ENCODE measurements at regions not wholly inside any gene's neighbourhood (a gene's known extent, or its start where the extent isn't known, plus 50 kb on each side); places are given as distances from the start of the nearest gene placed in this dataset.
A peak's percentile ranks its signal among the peaks of the same experiment; 100 is the strongest.
"Not testable (repeated sequence)": the region's sequence is repeated elsewhere in the genome, so short reads cannot be mapped to it uniquely, and the experiment has no call there.

DNA sequence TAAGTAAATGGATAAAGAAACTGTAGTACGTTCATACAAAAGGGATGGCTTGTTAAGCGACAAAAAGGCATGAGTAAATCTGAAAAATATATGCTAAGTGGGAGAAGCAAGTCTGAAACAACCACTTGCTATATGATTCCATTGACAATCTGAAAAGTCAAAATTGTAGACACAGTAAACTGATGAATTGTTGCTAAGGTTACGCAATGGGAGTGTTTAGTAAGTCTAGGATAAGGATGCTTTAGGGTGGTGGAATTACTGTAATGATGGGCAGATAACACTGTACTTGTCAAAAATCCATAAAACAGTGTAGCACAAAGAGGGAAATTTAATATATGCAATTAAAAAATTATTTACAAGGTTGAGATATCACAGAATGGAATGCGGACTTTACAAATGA is 984.9 kb downstream of the FSCB start:
- no peak for DNase-seq
- H3K36me3 ChIP-seq (ENCODE audit: control insufficient read depth in 2 of 3, insufficient read depth in 3 of 3, low read length in 3 of 3), result no peaks in the 10 kb centered on the region
- intact Hi-C loops (cut with DNase I), result no loop called here
- H3K9me3 ChIP-seq (ENCODE audit: control insufficient read depth in 2 of 3, insufficient read depth in 1 of 3, low read length in 3 of 3), result no peaks in the 10 kb centered on the region
- H3K27me3 ChIP-seq (ENCODE audit: control insufficient read depth, insufficient read depth, low read length), result no peaks in the 10 kb centered on the region
- no peak overlapping the region for H3K27ac ChIP-seq (ENCODE audit: low read depth in 2 of 2, low read length in 2 of 2)
- TF ChIP-seq, protein P1, sequence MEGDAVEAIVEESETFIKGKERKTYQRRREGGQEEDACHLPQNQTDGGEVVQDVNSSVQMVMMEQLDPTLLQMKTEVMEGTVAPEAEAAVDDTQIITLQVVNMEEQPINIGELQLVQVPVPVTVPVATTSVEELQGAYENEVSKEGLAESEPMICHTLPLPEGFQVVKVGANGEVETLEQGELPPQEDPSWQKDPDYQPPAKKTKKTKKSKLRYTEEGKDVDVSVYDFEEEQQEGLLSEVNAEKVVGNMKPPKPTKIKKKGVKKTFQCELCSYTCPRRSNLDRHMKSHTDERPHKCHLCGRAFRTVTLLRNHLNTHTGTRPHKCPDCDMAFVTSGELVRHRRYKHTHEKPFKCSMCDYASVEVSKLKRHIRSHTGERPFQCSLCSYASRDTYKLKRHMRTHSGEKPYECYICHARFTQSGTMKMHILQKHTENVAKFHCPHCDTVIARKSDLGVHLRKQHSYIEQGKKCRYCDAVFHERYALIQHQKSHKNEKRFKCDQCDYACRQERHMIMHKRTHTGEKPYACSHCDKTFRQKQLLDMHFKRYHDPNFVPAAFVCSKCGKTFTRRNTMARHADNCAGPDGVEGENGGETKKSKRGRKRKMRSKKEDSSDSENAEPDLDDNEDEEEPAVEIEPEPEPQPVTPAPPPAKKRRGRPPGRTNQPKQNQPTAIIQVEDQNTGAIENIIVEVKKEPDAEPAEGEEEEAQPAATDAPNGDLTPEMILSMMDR (IDR thresholded peaks at IDR 0.05; ENCODE audit: borderline replicate concordance, extremely low read depth, insufficient read depth), result no peak
- H3K4me3 ChIP-seq (ENCODE audit: low read length in 3 of 3), result no peak overlapping the region
- no peak for FAIRE-seq
- no peak overlapping the region for H3K9ac ChIP-seq (ENCODE audit: low read length in 3 of 3)
- H3K4me1 ChIP-seq (ENCODE audit: control insufficient read depth in 2 of 3, insufficient read depth in 2 of 3, low read depth in 1 of 3, low read length in 3 of 3), result no peaks in the 10 kb centered on the region

GRCh38 chr14:43503508-43503907 is 1003.6 kb downstream of the FSCB start:
- FAIRE-seq (no peak), DNase-seq (peak in 2 of 5 donors; percentile 12 to 34)
- no peaks in the 10 kb centered on the region for H3K27me3 ChIP-seq (ENCODE audit: control insufficient read depth, insufficient read depth, low read length)
- no peak overlapping the region for H3K9ac ChIP-seq (ENCODE audit: low read length in 3 of 3)
- intact Hi-C loops (cut with DNase I), result no loop called here
- no peaks in the 10 kb centered on the region for H3K36me3 ChIP-seq (ENCODE audit: control insufficient read depth in 2 of 3, insufficient read depth in 3 of 3, low read length in 3 of 3)
- H3K27ac ChIP-seq (ENCODE audit: low read depth in 2 of 2, low read length in 2 of 2), result no peak overlapping the region
- no peaks in the 10 kb centered on the region for H3K4me1 ChIP-seq (ENCODE audit: control insufficient read depth in 2 of 3, insufficient read depth in 2 of 3, low read depth in 1 of 3, low read length in 3 of 3)
- H3K4me3 ChIP-seq (ENCODE audit: low read length in 3 of 3), result no peak overlapping the region
- TF ChIP-seq, protein P1 (IDR thresholded peaks at IDR 0.05; ENCODE audit: borderline replicate concordance, extremely low read depth, insufficient read depth), result no peak
- no peaks in the 10 kb centered on the region for H3K9me3 ChIP-seq (ENCODE audit: control insufficient read depth in 2 of 3, insufficient read depth in 1 of 3, low read length in 3 of 3)

- H3K36me3 ChIP-seq (ENCODE audit: control insufficient read depth in 2 of 3, insufficient read depth in 3 of 3, low read length in 3 of 3); DNase-seq; intact Hi-C loops (cut with DNase I); H3K27ac ChIP-seq (ENCODE audit: low read depth in 2 of 2, low read length in 2 of 2); H3K4me1 ChIP-seq (ENCODE audit: control insufficient read depth in 2 of 3, insufficient read depth in 2 of 3, low read depth in 1 of 3, low read length in 3 of 3); H3K9ac ChIP-seq (ENCODE audit: low read length in 3 of 3); FAIRE-seq; H3K4me3 ChIP-seq (ENCODE audit: low read length in 3 of 3); H3K9me3 ChIP-seq (ENCODE audit: control insufficient read depth in 2 of 3, insufficient read depth in 1 of 3, low read length in 3 of 3); H3K27me3 ChIP-seq (ENCODE audit: control insufficient read depth, insufficient read depth, low read length): not testable (repeated sequence)
Observed at GRCh38 chr14:43492359-43492758, 1014.7 kb downstream of the FSCB start.

GRCh38 chr14:43483415-43483814 is 1023.7 kb downstream of the FSCB start:
- no peaks in the 10 kb centered on the region for H3K36me3 ChIP-seq (ENCODE audit: control insufficient read depth in 2 of 3, insufficient read depth in 3 of 3, low read length in 3 of 3)
- DNase-seq, result no peak
- H3K4me3 ChIP-seq (ENCODE audit: low read length in 3 of 3), result no peak overlapping the region
- intact Hi-C loops (cut with DNase I), result no loop called here
- H3K9me3 ChIP-seq (ENCODE audit: control insufficient read depth in 2 of 3, insufficient read depth in 1 of 3, low read length in 3 of 3), result no peaks in the 10 kb centered on the region
- no peaks in the 10 kb centered on the region for H3K27me3 ChIP-seq (ENCODE audit: control insufficient read depth, insufficient read depth, low read length)
- H3K27ac ChIP-seq (ENCODE audit: low read depth in 2 of 2, low read length in 2 of 2), result no peak overlapping the region
- no peak overlapping the region for H3K9ac ChIP-seq (ENCODE audit: low read length in 3 of 3)
- H3K4me1 ChIP-seq (ENCODE audit: control insufficient read depth in 2 of 3, insufficient read depth in 2 of 3, low read depth in 1 of 3, low read length in 3 of 3), result no peaks in the 10 kb centered on the region
- TF ChIP-seq, protein P1 (IDR thresholded peaks at IDR 0.05; ENCODE audit: borderline replicate concordance, extremely low read depth, insufficient read depth), result no peak
- FAIRE-seq, result no peak

All from kidney (tissue), 13 donors.